ENCODE measurements at regions not wholly inside any gene's neighbourhood (a gene's known extent, or its start where the extent isn't known, plus 50 kb on each side); places are given as distances from the start of the nearest gene placed in this dataset.

DNA sequence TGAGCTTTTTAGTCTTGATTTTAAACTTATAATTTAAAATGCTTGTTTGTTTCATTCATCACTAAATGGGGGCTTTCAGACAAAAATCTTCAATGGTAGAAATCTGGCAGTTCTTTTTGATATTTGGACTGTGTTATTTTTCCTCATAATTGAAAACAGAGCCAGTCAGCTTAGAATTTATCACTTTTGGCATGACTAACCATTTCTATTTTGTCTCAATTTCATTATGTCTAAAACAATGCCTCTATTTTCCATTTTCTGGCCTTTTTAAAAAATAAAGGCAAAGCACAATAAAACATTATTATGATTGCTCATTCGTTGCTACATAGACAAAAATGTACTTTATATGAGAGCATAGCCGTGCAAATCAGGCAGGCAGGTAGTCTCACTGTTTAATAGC is 434.5 kb downstream of the XIRP2 start:
- intact Hi-C loops (cut with DNase I), result no loop called here
- no peaks in the 10 kb centered on the region for H3K27me3 ChIP-seq
- DNase-seq, result no peak
- H3K9me3 ChIP-seq, result no peaks in the 10 kb centered on the region
- no peaks in the 10 kb centered on the region for H3K4me1 ChIP-seq
- no peak overlapping the region for H3K27ac ChIP-seq
- no peaks in the 10 kb centered on the region for H3K36me3 ChIP-seq
- no peak overlapping the region for H3K4me3 ChIP-seq
- WGBS, 2 donors, result 57 to 74% methylated on average over 2 of the region's 2 CpGs
- TF ChIP-seq, protein P1, sequence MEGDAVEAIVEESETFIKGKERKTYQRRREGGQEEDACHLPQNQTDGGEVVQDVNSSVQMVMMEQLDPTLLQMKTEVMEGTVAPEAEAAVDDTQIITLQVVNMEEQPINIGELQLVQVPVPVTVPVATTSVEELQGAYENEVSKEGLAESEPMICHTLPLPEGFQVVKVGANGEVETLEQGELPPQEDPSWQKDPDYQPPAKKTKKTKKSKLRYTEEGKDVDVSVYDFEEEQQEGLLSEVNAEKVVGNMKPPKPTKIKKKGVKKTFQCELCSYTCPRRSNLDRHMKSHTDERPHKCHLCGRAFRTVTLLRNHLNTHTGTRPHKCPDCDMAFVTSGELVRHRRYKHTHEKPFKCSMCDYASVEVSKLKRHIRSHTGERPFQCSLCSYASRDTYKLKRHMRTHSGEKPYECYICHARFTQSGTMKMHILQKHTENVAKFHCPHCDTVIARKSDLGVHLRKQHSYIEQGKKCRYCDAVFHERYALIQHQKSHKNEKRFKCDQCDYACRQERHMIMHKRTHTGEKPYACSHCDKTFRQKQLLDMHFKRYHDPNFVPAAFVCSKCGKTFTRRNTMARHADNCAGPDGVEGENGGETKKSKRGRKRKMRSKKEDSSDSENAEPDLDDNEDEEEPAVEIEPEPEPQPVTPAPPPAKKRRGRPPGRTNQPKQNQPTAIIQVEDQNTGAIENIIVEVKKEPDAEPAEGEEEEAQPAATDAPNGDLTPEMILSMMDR (IDR thresholded peaks at IDR 0.05), result no peak
- TF ChIP-seq POLR2A (IDR thresholded peaks at IDR 0.05), result no peak

DNA sequence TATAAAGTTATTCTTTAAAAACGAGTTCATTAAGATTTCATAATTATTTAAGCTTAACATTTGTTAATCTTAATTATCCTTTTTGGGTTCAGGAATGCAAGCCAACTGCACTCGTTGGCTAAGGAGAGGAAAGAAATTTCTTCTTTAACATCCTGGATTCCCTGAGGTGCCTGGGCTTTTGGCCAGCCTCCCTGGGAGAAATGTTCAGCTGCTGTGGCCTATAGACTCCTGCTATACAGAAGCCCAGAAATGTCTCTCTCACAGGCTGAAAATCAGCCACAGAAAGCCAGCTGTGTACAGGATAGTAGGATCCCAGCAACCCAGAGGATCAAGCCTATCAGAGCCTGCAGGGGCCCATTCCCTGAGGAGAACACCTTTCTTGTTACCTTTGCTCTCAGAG is 430.3 kb downstream of the XIRP2 start:
- no peak overlapping the region for H3K27ac ChIP-seq
- intact Hi-C loops (cut with DNase I), result no loop called here
- H3K4me3 ChIP-seq, result no peak overlapping the region
- H3K4me1 ChIP-seq, result no peaks in the 10 kb centered on the region
- TF ChIP-seq, protein P1 (IDR thresholded peaks at IDR 0.05), result no peak
- TF ChIP-seq POLR2A (IDR thresholded peaks at IDR 0.05), result no peak
- DNase-seq, result no peak
- no peaks in the 10 kb centered on the region for H3K27me3 ChIP-seq
- WGBS, 2 donors, result 39 to 42% methylated on average over 2 of the region's 2 CpGs
- no peaks in the 10 kb centered on the region for H3K9me3 ChIP-seq
- no peaks in the 10 kb centered on the region for H3K36me3 ChIP-seq

DNA sequence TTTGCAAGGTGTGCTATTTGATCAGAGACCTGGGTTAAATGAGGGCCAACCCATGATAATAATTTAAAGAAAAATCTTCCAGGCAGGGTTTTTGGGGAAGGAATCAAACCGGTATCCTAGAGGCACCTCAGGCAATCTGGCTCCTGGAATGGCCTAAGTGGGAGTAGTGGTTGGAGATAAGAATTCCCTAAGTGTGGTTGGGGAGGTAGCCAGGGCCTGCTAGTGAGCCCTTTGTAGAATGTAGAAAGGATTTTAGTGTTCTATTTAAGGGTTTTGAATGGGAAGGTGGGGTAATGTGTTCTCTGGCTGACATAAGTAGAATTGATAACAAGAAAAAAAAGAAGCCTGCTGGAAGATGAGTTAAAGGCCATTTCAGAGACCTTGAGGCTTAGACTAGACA is 422.2 kb downstream of the XIRP2 start:
- WGBS, 2 donors, result 36 to 43% methylated on average over 1 of the region's 1 CpG
- intact Hi-C loops (cut with DNase I), result no loop called here
- H3K36me3 ChIP-seq, result no peaks in the 10 kb centered on the region
- no peaks in the 10 kb centered on the region for H3K27me3 ChIP-seq
- TF ChIP-seq POLR2A (IDR thresholded peaks at IDR 0.05), result no peak
- TF ChIP-seq, protein P1 (IDR thresholded peaks at IDR 0.05), result no peak
- H3K27ac ChIP-seq, result no peak overlapping the region
- no peaks in the 10 kb centered on the region for H3K9me3 ChIP-seq
- DNase-seq, result no peak
- H3K4me1 ChIP-seq, result no peaks in the 10 kb centered on the region
- H3K4me3 ChIP-seq, result no peak overlapping the region

Small RNAs in the stretch of these regions (small RNA-seq; reads per million reads assigned to genes)
- 0 reads per million in 4 donors for gene RNU7-148P
